ENCODE measurements at regions not wholly inside any gene's neighbourhood (a gene's known extent, or its start where the extent isn't known, plus 50 kb on each side); places are given as distances from the start of the nearest gene placed in this dataset.
"Not testable (repeated sequence)": the region's sequence is repeated elsewhere in the genome, so short reads cannot be mapped to it uniquely, and the experiment has no call there.

- DNase-seq (ENCODE audit: low spot score), result no peak
Measured at GRCh38 chr21:38041493-38041892, 125.2 kb upstream of the KCNJ6 start.

DNA sequence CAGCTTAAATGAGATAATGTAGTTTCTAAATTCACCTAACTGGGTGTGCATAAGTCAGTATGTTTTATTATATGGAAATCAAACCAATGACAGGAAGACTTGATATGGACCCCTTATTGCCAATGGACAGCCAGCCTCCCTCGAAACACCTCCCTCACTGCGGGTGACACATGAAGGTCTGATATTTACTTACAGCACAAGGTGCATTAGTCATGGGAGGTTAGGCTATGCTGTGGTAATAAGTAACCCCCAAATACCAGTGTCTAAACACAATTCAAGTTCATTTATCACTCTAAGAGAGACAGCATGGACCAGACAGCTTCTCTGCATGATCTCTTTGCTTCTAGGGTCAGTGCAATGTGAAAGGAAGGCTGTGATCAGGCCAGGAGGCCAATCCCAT lies 126.0 kb upstream of the KCNJ6 start:
- DNase-seq (ENCODE audit: low spot score), result no peak

DNA sequence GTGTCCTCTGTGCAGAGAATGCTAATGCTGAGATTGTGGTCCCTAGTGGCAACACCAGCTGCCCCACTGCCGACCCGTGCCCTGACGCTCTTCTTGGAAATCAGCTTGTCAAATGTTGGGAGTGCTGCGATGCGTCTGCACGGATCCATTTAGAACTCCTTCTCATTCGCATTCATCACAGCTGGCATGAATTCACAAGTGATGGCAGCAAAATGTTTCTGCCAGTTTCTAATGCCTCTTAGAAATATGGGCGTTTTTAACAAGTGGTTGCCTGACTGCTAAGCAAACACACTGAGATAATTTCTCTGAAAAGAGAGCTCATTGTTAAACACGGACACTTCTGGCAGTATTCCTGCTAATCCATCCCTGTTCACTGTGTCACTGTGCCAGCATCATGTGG lies 131.9 kb upstream of the KCNJ6 start:
- no peak for DNase-seq (ENCODE audit: low spot score)

DNA sequence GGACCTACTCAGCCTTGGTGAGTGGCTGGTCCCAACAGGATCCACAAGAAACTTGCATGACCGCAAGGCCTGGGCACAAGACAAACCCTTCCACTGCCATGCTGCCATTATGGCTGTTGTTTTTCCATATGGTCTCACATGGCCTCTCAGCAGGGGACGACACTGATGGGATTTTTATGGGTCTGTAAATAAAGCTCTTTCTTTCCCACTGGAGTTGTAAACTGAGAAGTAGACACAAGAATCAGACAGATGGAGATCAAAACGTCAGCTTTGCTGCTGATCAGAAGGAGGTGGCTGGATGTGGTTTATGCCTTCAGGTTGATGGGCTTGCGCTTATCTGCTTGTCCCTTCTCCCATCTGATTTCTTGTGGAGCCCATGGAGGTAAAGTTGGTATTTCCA lies 138.1 kb upstream of the KCNJ6 start:
- DNase-seq (ENCODE audit: low spot score), result no peak

DNA sequence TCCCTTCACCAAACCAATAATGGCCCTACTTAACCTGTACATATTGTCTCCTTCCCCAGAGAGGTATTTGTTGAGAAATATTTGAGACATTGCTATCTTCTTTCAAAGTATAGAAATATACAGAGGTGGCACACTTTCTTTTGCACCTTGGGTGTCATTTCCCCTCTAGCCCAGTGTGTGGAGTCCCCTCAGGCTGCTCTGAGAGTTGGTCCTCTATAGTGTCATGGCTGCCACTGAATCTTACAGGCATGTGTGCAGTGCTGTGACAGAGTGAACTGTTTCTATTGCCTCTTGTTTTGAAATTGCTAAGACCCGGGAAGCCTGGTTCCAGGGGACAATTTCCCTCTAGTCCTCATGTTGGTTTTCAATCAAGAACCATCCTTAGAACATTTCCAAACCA lies 140.2 kb upstream of the KCNJ6 start:
- DNase-seq (ENCODE audit: low spot score), result no peak

DNA sequence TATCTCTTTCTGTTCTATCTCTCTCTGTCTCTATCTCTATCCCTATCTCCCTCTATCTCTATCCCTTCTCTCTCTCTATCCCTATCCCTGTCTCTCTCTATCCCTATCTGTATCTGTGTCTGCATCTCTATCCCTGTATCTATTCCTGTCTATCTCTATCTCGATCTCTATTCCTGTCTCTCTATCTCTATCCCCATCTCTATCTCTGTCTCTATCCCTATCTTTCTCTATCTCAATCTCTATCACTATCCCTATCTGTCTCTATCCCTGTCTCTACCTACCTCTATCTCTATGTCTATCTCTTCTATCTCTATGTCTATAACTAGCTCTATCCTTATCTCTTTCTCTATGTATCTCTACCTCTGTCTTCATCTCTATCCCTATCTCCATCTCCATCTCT lies 141.4 kb upstream of the KCNJ6 start:
- no peak for DNase-seq (ENCODE audit: low spot score)

DNA sequence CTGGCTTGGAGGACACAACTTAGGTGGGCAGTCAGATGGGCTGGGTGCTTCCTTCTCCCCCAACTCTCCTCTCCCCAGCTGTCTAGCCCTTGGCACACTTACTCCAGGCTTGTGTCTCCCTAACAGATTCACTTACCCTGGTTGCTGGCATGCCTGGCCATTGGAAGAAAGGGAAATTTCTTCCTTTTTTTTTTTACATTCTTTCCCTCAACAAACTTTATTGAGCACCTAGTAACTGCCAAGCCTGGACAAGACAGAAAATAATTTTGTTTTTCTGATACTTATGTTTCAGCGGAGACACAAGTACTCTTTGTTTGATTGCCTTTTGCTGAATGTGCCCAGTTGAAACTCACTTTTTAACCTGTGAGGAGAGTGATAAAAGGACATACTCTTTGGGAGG lies 144.3 kb upstream of the KCNJ6 start:
- no peak for DNase-seq (ENCODE audit: low spot score)

DNA sequence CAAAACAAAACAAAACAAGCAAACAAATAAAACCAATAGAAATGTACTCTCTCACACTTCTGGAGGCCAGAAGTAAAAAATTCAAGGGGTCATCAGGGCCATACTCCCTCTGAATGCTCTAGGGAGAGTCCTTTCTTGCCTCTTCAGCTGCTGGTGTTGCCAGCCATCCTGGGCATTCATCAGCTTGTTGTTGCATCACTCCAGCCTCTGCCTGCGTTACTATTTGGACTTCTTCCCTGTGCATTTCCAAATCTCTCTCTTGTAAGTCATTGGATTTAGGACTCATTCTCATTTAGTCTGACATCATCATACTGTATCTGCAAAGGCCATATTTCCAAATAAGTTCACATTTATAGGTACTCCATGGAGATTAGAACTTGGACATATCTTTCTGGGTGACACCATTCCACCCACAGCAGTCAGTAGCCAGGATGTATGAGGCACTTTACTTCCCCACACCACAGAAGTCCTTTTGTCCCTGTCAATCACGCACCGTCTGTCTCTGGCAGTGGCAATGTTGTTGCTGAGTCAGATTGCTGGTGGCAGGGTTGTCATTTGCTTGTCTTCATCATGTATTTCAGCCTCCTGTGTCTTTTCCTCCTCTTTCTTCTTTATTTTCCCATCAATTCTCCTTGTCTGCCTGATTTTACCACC lies 151.0 kb upstream of the KCNJ6 start:
- DNase-seq (ENCODE audit: low spot score), result no peak

DNA sequence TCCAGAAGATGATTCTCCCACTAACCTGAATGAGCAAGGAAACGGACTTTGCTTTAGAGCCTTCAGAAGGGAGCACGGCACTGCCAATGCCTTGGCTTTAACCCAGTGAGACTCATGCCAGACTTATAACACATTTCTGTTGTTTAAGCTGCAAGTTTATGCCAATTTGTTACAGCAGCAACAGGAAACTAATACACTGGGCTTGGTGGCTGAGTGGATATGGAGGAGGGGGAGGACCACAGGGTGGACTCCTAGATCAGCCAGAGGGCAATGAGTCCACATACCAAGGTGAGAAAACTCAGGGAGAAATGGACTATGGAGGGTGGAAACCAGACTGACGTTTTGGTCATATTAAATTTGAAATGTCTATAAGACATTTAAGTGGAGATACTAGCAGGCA lies 156.2 kb upstream of the KCNJ6 start:
- no peak for DNase-seq (ENCODE audit: low spot score)

- no peak for DNase-seq (ENCODE audit: low spot score)
Measured at GRCh38 chr21:38075833-38076587, 159.8 kb upstream of the KCNJ6 start.

GRCh38 chr21:38077569-38077968 lies 161.3 kb upstream of the KCNJ6 start:
- DNase-seq (ENCODE audit: low spot score), result no peak

- DNase-seq (ENCODE audit: low spot score), result no peak
Measured at GRCh38 chr21:38080888-38081287, 164.6 kb upstream of the KCNJ6 start.

DNA sequence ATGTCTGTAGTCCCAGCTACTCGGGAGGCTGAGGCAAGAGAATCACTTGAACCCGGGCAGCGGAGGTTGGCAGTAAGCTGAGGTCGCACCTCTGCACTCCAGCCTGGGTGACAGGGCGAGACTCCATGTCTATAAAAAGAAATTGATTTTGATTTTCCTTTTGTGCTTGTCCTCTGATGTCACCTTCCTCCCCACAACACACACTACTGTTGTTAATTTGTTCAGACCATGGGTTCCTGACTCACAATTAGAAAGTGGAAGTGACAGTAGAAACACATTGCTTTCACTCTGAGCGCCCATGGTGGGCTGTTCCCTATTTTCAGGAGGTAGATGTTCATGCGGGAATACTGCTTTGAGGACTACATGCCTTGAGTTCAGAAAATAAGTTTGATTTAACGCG lies 165.5 kb upstream of the KCNJ6 start:
- no peak for DNase-seq (ENCODE audit: low spot score)

- no peak for DNase-seq (ENCODE audit: low spot score)
Measured at GRCh38 chr21:38082936-38083485, 166.8 kb upstream of the KCNJ6 start.

DNA sequence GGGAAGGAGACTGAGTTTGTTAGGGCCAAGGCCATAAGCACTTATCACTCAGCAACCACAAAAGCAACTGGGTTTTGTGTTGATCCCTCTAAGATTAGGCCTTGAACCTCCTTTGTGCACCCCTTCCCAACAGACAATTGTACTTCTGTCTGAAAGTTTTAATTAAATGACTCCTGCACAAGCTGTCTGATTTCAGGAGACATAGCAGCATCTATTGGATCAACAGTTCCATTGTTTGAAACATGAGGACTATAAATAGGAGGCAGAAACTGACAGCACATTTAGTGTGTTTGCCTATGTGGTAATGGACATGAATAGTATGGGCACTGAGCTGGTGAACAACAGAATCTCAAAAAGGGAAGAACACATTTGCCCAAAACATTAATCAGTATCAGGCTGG lies 167.3 kb upstream of the KCNJ6 start:
- DNase-seq (ENCODE audit: low spot score), result no peak

- no peak for DNase-seq (ENCODE audit: low spot score)
Measured at GRCh38 chr21:38086580-38086979, 170.2 kb upstream of the KCNJ15 start.

GRCh38 chr21:38088916-38089762 lies 167.7 kb upstream of the KCNJ15 start:
- no peak for DNase-seq (ENCODE audit: low spot score)

GRCh38 chr21:38089763-38090046 lies 167.1 kb upstream of the KCNJ15 start:
- DNase-seq (ENCODE audit: low spot score), result no peak

DNA sequence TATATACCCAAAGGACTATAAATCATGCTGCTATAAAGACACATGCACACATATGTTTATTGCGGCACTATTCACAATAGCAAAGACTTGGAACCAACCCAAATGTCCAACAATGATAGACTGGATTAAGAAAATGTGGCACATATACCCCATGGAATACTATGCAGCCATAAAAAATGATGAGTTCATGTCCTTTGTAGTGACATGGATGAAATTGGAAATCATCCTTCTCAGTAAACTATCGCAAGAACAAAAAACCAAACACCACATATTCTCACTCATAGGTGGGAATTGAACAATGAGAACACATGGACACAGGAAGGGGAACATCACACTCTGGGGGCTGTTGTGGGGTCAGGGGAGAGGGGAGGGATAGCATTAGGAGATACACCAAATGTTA lies 165.7 kb upstream of the KCNJ15 start:
- not testable (repeated sequence) for DNase-seq (ENCODE audit: low spot score)

GRCh38 chr21:38092051-38092450 lies 164.7 kb upstream of the KCNJ15 start:
- no peak for DNase-seq (ENCODE audit: low spot score)

DNA sequence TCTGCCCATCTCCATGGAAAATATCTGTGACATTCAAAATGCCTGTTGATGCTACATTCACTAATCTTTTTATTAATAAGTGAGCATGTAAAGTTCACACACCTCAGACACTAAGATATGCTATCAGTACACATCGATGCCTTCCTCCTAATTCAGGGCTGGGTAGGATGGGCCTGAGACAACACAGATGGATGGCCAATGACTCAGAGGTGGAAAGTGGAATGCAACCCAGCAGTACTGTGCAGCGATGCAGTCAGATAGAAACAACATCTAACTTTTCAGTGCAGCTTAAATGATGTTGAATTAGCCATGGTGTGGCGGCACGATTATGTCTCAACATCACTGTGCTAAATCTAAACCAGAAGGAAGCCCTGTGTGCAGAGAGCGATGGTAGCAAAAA lies 161.6 kb upstream of the KCNJ15 start:
- no peak for DNase-seq (ENCODE audit: low spot score)

DNA sequence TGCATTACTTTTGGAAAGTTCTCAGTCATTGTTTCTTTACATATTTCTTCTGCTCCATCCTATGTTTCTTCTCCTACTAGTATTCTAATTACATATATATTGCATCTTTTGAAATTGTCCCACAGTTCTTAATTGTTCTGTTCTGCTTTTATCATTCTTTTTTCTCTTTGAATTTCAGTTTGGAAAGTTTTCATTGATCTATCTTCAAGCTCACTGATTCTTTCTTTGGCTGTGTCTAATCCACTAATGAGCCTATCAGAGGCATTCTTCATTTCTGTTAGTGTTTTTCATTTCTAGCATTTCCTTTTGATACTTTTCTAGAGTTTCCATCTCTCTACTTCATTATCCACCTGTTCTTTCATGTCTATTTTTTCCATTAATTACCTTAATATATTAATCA lies 159.0 kb upstream of the KCNJ15 start:
- no peak for DNase-seq (ENCODE audit: low spot score)

DNA sequence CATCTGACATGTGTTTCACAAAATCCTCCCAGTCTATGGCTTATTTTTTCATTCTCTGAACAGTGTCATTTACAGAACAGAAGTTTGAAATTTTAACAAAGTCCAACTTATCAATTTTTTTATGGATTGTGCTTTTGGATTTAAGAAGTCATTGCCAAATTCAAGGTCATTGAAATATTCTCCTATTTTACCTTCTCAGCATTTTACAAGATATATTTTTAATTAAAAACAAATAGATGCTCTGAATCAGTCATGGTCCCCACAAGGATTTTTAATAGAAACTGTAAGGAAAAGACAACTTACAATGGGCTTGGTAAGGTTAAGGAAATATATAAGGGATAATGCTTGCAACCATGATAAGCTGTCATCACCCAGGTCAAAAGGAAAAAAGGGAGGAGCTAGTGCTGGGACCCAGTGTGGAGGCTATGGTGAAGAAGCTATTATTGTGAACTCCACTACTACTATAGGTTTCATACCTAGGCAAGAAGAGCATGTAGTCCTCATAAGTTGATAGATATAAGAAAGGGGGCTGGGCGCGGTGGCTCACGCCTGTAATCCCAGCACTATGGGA lies 144.5 kb upstream of the KCNJ15 start:
- no peak for DNase-seq (ENCODE audit: low spot score)
